HG02571 (cell line): ENCODE measurements at regions not wholly inside any gene's neighbourhood (a gene's known extent, or its start where the extent isn't known, plus 50 kb on each side); places are given as distances from the start of the nearest gene placed in this dataset.

Experiments used
- ATAC-seq: cut with Tn5 transposase; IDR thresholded peaks from one replicate; pipeline ENCODE4 v1.9.1; 2021; ENCODE audit warnings: mild to moderate bottlenecking, moderate library complexity; ENCODE audit not compliant: unreplicated experiment

DNA sequence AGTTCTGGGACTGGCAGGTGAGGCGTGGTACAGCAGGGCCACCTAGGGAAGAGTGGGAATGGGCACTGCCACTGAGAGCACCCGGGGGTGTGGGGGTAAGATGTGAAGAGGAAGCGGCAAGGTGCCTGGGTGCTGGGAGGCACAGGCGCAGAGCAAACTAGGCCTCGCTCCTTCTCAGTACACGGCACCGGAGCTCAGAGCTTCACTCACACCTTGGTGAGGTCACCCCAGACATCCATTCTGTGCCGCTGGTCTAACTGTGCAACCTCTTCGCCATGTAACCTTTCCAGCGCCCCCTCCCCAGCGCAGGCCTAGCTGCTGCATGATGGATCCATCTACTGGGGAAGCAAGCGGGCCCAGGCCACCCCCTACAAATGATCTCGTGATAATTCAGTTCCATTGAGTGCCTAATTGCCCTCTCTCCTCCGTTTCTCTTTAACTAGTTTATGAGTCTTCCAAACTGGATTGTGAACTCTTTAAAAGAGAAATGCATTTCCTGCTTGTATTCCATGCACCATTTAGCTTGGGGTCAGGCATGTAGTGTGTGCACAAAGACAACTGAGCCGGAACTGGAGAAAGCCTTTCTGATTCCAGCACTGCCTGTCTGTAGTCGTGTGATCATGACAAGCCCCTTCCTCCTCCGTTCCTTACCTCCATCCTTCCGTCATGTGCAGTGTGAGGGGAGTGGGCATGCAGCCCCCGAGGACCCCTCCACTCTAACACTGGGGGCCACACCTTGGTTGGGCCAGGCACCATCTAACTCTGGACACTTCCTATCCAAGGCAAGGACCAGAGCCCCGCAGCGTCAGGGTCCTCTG, 1475.2 kb downstream of the TBC1D22A start:
- no peak for ATAC-seq

- ATAC-seq: no peak
These were observed 1473.8 kb downstream of the TBC1D22A start for GRCh38 chr22:48236261-48236660.

GRCh38 chr22:48235744-48236143, 1473.3 kb downstream of the TBC1D22A start:
- ATAC-seq: no peak

DNA sequence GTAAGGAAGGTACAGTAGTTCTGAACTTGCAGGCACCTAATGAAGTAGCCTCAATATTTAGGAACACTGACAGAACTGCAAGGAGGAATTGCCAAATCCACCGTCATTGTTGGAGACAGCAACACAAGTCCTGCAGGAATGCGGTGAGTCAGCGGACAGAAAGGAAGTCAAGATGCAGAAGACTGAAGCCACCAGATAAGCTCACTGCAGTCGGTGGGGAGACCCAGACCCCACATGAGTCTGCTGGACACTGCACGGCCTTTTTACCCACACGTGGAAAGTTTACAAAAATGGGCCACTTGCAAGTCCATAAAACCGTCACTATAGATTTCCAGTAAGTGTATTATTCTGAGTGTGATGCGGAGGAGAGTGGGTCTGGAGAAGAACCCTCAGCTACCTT, 1471.6 kb downstream of the TBC1D22A start:
- no peak for ATAC-seq

DNA sequence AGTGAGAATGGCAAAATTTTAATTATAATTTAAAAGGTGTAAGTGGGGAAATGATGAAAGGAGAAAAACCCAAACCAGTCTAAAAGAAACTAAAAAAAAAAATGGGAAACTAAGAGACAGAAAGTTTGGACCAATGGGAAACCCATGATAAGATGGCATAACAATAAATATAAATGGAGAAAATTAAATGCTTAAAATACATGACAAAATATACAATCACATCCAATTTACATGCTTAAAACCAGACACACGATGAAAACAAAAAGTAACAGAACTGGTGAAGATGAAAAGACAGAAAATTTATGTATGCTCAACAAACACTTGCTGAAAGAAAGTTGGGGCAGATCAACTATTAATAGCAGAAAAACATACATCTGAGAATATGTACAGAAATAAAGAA, 1471.1 kb downstream of the TBC1D22A start:
- no peak for ATAC-seq

DNA sequence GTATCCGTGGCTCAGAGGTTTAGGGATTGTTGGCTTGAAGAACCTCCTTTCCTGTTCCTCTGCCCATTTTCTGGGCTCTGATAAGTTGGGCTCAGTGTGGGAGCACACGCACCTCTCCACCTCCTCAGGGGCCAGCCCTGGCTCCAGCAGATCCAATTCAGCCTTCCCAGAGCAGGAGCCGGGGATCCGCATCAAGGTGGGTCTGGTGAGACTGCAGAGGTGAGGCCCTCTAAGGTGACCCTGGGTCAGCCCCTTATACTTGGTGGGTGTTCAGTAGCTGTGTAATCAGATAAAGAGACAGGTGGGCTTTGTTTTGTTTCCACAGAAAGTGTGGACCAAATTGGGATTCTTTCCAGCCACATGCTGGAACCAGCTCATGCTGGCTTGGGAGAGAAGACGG, 1466.0 kb downstream of the TBC1D22A start:
- no peak for ATAC-seq

GRCh38 chr22:48227341-48228018, 1465.0 kb downstream of the TBC1D22A start:
- ATAC-seq: no peak

DNA sequence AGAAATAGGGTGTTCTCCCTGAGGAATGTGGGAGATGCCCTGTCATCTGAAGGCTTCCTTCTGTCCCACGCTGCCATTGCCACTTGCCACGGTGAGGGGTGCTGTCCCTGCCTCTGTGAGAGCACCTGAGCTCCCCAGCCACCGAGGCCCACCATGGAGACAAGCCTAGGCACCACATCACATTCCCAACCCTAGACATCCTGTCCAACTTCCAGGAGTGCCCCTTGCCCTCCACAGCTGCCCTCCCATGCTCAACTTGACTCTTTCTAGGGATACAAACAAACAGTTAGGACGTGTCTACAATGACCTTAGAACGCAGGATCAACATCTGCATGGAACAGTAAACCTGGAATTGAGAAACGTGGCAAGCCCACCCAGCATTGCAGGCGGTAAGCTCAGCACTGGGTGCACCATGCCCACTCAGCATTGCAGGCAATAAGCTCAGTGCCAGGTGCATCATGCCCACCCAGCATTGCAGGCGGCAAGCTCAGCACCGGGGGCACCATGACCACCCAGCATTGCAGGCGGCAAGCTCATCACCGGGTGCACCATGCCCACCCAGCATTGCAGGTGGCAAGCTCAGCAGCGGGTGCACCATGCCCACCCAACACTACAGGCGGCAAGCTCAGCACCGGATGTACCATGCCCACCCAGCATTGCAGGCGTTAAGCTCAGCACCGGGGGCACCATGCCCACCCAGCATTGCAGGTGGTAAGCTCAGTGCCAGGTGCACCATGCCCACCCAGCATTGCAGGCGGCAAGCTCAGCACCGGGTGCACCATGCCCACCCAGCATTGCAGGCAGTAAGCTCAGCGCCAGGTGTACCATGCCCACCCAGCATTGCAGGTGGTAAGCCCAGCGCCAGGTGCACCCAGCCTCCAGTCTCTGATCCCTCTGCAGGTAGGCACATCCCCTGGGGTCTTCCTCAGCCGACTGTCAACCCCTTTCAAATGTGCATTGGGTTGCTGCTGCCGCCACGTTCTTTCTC, 1463.9 kb downstream of the TBC1D22A start:
- ATAC-seq: no peak

DNA sequence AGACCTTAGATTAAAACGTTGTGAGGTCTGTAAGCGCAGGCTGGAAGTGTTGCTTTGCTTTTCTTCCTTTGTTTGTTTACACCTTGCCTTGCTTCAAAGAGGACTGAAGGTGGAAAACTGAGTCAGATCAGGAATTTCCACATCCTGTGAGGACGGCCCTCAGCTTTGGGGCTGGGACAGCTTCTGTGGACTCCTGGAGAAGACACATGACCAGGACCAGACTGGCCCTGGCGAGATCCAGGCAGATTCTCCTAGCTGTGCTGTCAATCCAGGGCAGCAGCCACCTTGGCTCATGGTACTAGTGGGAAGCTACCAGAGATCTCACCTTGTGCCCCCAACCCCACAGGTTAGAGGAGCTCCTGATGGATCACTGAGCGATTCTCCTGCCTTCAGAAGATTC, 1461.9 kb downstream of the TBC1D22A start:
- ATAC-seq: no peak

DNA sequence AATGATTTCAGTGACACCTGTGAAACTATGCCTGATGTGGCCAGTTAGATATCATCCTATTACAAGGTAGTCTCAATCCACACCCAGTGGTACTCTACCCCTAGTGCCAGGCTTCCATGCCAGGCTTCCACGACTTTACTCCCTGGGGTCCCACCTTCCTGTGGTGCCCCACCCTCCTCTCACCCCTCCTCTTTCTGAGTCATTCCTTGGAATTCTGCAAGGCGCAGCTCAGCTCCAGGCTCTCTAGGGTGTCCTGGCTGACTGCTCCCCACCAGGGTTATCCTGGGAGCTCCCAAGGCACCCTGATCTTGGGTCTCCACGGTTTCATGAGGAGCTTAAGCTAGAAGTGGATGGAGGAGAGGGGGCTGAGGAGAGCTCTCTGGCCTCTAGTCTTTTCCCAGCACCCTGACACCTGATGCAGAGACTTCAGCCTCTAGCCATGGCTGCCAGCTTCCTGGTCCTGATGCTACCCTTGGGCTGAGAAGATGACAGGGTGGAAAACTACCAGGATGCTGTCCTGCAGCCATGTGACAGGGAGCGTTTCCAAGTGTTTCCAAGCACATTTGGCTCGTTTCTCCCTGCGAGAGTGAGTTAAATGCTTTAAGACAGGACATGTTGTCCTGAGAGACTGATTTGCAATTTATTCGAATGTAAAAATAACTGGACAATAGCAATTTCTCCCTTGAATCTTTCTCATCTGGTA, 1461.2 kb downstream of the TBC1D22A start:
- no peak for ATAC-seq

DNA sequence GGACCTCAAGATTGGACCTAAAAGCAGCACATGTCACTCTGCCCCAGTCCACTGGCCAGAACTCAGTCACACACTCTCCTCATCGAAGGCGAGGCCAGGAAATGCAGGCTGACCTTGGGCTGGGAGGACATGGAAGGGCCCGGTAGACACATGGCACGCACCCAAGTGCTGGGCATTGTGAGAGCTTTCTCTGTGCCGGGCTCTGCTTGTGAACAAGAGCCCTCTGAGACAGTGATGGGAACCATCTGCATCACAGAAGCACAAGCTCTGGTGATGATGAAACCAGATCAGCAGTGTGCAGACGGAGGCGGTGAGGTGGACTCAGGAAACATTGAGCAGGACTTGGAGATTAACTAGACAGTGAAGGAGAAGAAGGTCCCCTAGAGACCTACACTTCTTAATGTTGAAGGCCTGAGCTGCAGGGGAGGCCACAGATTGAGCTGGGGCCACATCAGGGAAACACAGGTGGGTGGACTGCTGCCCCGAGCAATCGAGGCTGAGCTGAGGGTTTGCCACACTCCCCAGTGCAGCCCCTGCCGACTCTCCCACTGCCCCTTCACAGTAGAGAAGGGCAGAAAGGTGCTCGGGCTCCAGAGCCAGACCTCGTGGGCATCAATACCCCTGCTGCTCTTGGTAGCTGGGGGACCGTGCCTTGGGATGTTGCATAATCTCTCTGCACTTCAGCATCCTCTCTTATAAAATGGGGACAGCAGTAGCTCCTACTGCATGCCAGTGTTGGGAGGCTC, 1460.5 kb downstream of the TBC1D22A start:
- no peak for ATAC-seq

DNA sequence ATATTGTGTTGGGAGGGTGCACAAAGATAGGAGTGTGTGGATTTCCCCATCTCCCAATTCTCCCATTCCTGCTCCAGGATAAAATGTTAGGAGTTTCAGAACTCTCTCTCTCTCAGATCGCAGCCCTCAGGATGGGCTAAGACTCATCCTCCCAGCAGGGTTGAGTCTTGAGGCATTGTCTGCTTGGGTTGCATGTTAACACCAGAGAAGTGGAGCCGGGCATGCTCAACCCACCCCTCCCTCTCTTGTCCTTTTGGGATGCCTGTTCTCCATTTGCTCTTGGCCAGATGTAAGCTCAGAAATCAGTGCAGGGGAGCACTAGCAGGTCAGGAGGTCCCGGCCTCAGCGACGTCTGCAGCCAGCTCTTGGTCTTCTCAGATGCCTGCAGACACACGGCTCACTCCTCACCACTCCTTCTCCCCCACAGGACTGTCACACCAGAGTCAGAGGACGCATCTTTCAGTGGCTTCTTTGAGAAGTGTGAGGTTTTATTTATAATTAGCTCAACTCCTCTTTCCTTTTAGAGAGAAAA, 1456.5 kb downstream of the TBC1D22A start:
- no peak for ATAC-seq

- no peak for ATAC-seq
These were observed 1455.1 kb downstream of the TBC1D22A start for GRCh38 chr22:48217596-48217995.

DNA sequence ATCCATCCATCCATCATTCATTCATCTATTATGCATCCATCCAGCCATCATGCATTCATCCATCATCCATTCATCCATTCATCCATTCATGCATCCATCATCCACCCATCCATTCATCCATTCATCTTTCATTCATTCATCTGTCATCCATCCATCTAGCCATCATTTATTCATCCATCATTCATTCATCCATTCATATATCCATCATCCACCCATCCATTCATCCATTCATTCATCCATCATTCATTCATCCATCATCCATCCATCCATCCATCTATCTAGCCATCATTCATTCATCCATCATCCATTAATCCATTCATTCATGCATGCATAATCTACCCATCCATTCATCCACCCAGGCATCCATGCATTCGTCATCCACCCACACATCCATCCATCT, 1450.3 kb downstream of the TBC1D22A start:
- ATAC-seq: no peak

DNA sequence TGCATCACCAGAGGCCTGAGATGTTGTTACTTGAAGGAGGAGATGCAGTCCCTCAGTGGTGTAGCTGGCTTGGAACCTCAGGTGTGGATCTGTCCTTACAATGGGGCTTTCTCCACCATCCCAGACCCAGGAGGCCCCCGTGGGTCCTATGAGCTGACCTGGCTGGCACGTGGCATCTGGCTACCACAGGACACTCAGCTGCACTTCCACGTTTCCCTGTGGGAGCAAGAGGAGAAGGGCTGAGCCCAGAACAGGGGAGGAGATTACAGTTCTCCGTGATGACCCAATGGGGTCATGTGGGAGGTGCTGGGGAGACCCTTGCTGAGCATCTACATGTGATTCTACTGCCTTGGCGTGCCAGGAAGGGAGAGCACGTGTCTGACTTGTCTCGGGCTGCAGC, 1448.4 kb downstream of the TBC1D22A start:
- no peak for ATAC-seq

GRCh38 chr22:48210198-48210580, 1447.7 kb downstream of the TBC1D22A start:
- no peak for ATAC-seq

DNA sequence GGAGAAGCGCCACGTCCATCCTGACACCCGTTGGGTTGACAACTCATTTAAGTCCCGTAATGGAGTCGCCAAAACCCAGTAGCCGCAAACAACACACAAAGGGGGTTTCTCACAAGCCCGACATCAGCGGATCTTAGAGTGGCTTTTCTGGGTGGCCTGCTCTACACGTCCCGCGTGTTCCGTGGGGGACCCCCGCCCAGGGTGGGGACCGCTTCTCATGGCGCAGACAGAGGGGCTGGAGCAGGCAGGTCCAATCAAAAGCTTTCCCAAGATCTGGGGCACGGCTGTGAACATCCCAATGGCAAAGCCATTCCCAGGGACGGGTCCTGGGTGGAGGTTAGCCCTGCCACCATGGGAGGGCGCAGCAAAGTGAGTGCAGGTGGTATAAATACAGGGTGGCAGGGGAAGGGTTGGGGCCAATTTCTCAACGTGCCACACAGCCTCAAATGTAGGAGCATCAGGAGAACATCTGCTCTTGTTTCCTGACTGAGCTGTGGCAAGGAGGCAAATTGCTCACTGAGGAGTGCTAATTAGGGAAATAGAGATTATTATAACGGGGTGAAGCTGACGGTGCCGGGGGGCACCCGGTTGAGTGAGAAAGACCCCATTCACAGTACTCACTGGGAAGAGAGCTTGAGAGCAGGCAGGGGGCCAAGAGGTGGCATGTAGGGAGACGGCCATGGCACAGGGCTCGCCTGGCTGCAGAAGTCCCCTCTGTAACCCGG, 1447.2 kb downstream of the TBC1D22A start:
- ATAC-seq: no peak

GRCh38 chr22:48208894-48209293, 1446.4 kb downstream of the TBC1D22A start:
- ATAC-seq: no peak

DNA sequence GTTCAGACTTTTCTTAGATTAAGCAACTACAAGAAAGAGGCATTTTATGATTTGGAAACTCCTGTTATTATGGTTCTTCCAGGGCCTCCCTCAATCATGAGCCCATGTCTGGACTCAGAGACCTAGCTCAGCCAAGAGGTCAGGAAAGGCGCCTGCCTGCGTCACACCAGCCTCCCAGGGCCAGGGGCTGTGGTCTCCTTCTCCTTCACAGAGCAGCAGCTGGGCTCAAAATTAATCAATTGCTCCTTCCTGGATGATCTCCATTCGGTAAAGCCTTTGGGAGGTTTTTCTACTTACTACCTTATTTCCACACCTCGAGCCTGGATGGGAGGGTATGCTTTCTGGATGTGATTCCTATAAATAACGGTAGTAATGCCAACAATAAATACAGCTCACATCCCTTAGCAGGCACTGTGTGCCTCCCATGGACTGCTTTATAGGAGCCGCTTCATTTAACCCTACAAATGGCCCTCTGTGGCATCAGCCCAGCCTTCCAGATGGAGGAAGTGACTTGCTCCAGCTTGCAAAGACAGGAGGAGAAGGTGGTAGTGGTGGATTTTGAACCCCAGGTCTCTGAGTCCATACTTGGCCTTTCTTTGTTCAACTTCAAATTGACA, 1445.6 kb downstream of the TBC1D22A start:
- no peak for ATAC-seq
